Activated naive CD4-positive, alpha-beta T cell treated with anti-CD3 and anti-CD28 coated beads, Interleukin-2, amount 50 U/mL, for 24 hours (primary cell): ENCODE measurements at regions not wholly inside any gene's neighbourhood (a gene's known extent, or its start where the extent isn't known, plus 50 kb on each side); places are given as distances from the start of the nearest gene placed in this dataset.
"Not testable (repeated sequence)": the region's sequence is repeated elsewhere in the genome, so short reads cannot be mapped to it uniquely, and the experiment has no call there.

ENCODE experiments used
- H3K27ac Mint-ChIP-seq: one replicate; pipeline ENCODE4 v1.8.0; 2021; ENCODE audit warnings: mild to moderate bottlenecking, mixed read lengths
- H3K27me3 Mint-ChIP-seq: one replicate; pipeline ENCODE4 v1.8.0; 2021; ENCODE audit warnings: mixed read lengths
- H3K36me3 Mint-ChIP-seq: one replicate; pipeline ENCODE4 v1.8.0; 2021; ENCODE audit warnings: mixed read lengths
- H3K4me1 Mint-ChIP-seq: one replicate; pipeline ENCODE4 v1.8.0; 2021; ENCODE audit warnings: mixed read lengths
- H3K4me3 Mint-ChIP-seq: one replicate; pipeline ENCODE4 v1.8.0; 2021; ENCODE audit warnings: mild to moderate bottlenecking, mixed read lengths
- H3K9me3 Mint-ChIP-seq: one replicate; pipeline ENCODE4 v1.8.0; 2021; ENCODE audit warnings: mixed read lengths

DNA sequence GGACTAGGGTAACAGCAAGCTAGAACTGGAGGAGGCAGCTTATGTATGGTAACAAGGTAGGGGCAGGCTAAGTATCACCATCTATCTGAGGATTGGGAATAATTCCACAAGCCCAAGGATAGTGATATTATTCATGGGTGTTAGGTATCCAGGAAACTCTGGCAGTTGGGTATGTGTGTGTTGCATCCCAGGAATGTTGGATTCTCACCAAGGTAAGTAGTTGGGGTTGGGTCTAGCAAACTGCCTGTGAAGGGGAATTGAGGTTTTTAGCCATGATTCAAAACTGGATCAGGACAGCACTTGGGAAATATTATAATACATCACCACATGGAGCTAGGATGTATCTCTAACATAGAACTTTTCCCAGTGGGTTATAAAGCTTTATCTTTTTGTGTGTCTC, 626.4 kb upstream of the GOLIM4 start:
- no peak overlapping the region for H3K27ac Mint-ChIP-seq
- H3K4me1 Mint-ChIP-seq: no peaks in the 10 kb centered on the region
- H3K27me3 Mint-ChIP-seq: no peaks in the 10 kb centered on the region
- H3K36me3 Mint-ChIP-seq: no peaks in the 10 kb centered on the region
- H3K9me3 Mint-ChIP-seq: no peaks in the 10 kb centered on the region
- no peak overlapping the region for H3K4me3 Mint-ChIP-seq

- no peaks in the 10 kb centered on the region for H3K4me1 Mint-ChIP-seq
- no peaks in the 10 kb centered on the region for H3K27me3 Mint-ChIP-seq
- no peak overlapping the region for H3K4me3 Mint-ChIP-seq
- H3K9me3 Mint-ChIP-seq: no peaks in the 10 kb centered on the region
- no peaks in the 10 kb centered on the region for H3K36me3 Mint-ChIP-seq
- no peak overlapping the region for H3K27ac Mint-ChIP-seq
These were observed 619.0 kb upstream of the GOLIM4 start for GRCh38 chr3:168714609-168715240.

GRCh38 chr3:168709073-168709472, 613.3 kb upstream of the GOLIM4 start:
- no peaks in the 10 kb centered on the region for H3K9me3 Mint-ChIP-seq
- H3K4me3 Mint-ChIP-seq: no peak overlapping the region
- H3K27me3 Mint-ChIP-seq: no peaks in the 10 kb centered on the region
- H3K27ac Mint-ChIP-seq: no peak overlapping the region
- H3K4me1 Mint-ChIP-seq: no peaks in the 10 kb centered on the region
- no peaks in the 10 kb centered on the region for H3K36me3 Mint-ChIP-seq

GRCh38 chr3:168707900-168708299, 612.2 kb upstream of the GOLIM4 start:
- Mint-ChIP-seq H3K9me3 (no peaks in the 10 kb centered on the region), H3K27ac (no peak overlapping the region), H3K36me3 (no peaks in the 10 kb centered on the region), H3K4me1 (no peaks in the 10 kb centered on the region), H3K4me3 (no peak overlapping the region), H3K27me3 (no peaks in the 10 kb centered on the region)

DNA sequence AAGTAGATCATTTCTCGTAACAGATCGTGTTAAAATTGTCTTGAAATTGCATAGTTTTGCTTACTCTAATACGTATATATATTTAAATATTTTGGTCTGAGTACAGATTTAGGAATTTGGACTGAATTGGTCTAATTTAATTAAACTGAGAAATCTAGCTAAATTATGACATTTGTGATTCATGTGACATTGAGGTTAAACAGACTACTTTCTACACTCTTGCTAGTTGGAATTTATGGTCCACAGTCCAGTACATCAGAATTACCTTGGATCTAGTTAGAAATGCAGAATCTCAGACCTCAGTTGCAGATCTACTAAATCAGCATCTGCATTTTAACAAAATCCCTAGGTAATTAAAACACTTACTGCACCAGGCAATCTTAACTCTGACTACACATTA, 609.7 kb upstream of the GOLIM4 start:
- Mint-ChIP-seq H3K9me3 (no peaks in the 10 kb centered on the region), H3K4me3 (no peak overlapping the region), H3K4me1 (no peaks in the 10 kb centered on the region), H3K27ac (no peak overlapping the region), H3K27me3 (no peaks in the 10 kb centered on the region), H3K36me3 (no peaks in the 10 kb centered on the region)

- H3K4me3 Mint-ChIP-seq: no peak overlapping the region
- H3K27me3 Mint-ChIP-seq: no peaks in the 10 kb centered on the region
- no peaks in the 10 kb centered on the region for H3K4me1 Mint-ChIP-seq
- H3K36me3 Mint-ChIP-seq: no peaks in the 10 kb centered on the region
- H3K27ac Mint-ChIP-seq: no peak overlapping the region
- no peaks in the 10 kb centered on the region for H3K9me3 Mint-ChIP-seq
These were observed 600.3 kb upstream of the GOLIM4 start for GRCh38 chr3:168696051-168696450.

- H3K4me3 Mint-ChIP-seq: no peak overlapping the region
- H3K9me3 Mint-ChIP-seq: no peaks in the 10 kb centered on the region
- H3K27ac Mint-ChIP-seq: no peak overlapping the region
- no peaks in the 10 kb centered on the region for H3K4me1 Mint-ChIP-seq
- no peaks in the 10 kb centered on the region for H3K27me3 Mint-ChIP-seq
- H3K36me3 Mint-ChIP-seq: no peaks in the 10 kb centered on the region
These were observed 598.1 kb upstream of the GOLIM4 start for GRCh38 chr3:168693870-168694269.

- no peaks in the 10 kb centered on the region for H3K27me3 Mint-ChIP-seq
- H3K4me1 Mint-ChIP-seq: no peaks in the 10 kb centered on the region
- H3K9me3 Mint-ChIP-seq: no peaks in the 10 kb centered on the region
- H3K4me3 Mint-ChIP-seq: no peak overlapping the region
- H3K36me3 Mint-ChIP-seq: no peaks in the 10 kb centered on the region
- H3K27ac Mint-ChIP-seq: no peak overlapping the region
These were observed 592.5 kb upstream of the GOLIM4 start for GRCh38 chr3:168688267-168688666.

DNA sequence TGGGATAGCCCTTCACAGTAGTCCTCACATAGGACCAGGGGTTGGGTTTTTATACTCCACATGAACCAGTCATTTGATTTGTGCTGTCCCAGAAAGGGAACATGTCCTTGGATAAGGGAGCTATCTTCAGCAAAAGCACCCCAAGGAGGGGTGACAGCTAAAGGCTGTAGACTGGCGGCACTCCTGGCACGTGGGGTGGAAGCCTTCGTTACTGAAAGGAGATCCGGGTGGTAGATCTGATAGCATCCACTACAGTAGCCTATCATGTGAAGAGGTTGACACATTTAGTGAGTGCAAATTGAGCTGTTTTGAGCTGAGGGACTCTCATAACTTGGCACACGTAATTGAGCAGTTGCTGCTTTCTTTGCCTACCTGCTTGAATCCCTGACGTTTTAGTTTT, 588.8 kb upstream of the GOLIM4 start:
- no peaks in the 10 kb centered on the region for H3K27me3 Mint-ChIP-seq
- no peaks in the 10 kb centered on the region for H3K4me1 Mint-ChIP-seq
- H3K9me3 Mint-ChIP-seq: no peaks in the 10 kb centered on the region
- H3K27ac Mint-ChIP-seq: no peak overlapping the region
- no peaks in the 10 kb centered on the region for H3K36me3 Mint-ChIP-seq
- H3K4me3 Mint-ChIP-seq: no peak overlapping the region

GRCh38 chr3:168678730-168679129, 583.0 kb upstream of the GOLIM4 start:
- no peaks in the 10 kb centered on the region for H3K27me3 Mint-ChIP-seq
- H3K4me3 Mint-ChIP-seq: no peak overlapping the region
- no peaks in the 10 kb centered on the region for H3K9me3 Mint-ChIP-seq
- no peaks in the 10 kb centered on the region for H3K36me3 Mint-ChIP-seq
- no peak overlapping the region for H3K27ac Mint-ChIP-seq
- no peaks in the 10 kb centered on the region for H3K4me1 Mint-ChIP-seq

DNA sequence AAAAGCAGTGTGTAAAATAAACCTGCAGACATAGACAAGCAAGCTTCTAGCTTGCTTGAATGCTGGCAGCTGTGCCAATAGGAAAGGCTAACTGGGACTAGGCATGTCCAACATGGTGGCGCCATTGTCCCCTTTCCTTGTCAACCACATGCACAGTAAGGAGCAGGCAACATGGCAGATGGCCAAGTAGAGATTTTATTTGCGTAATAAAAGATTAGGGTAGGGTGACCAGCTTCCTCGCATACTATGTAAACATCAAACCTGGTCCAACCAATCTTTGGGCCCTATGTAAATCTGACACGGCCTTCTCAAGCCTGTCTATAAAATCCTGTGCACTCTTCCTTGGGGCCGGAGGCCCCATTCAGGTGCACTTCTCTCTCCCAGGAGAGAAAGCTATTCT, 575.4 kb upstream of the GOLIM4 start:
- H3K4me3 Mint-ChIP-seq: no peak overlapping the region
- no peaks in the 10 kb centered on the region for H3K4me1 Mint-ChIP-seq
- H3K27me3 Mint-ChIP-seq: no peaks in the 10 kb centered on the region
- H3K27ac Mint-ChIP-seq: no peak overlapping the region
- no peaks in the 10 kb centered on the region for H3K9me3 Mint-ChIP-seq
- H3K36me3 Mint-ChIP-seq: no peaks in the 10 kb centered on the region

DNA sequence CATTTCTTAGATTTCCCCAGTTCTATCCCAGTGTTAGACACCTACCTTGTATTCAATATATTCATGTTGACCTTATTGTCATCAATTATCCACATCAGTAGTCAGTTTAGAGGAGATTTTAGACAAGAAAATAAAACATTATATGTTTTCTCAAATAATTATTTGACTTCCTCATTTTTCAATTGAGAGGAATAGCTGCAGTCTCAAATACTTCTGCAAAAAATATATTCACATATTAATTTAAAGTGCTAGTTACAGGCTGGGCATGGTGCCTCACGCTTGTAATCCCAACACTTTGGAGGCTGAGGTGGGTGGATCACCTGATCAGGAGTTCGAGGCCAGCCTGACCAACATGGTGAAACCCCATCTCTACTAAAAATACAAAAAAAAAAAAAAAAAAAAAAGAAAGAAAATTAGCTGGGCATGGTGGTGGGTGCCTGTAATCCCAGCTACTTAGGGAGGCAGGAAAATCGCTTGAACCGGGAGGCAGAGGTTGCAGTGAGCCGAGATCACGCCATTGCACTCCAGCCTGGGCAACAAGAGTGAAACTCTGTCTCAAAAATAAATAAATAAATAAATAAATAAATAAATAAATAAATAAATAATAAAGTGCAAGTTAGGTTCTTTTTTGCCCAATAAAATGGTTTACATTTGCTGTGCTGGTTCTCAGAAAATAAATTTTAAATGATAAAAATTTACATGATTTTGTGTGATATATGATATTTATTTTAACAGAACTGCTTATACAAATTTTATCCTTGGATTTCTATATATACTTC, 565.3 kb upstream of the GOLIM4 start:
- not testable (repeated sequence) for H3K4me3 Mint-ChIP-seq, H3K4me1 Mint-ChIP-seq, H3K27me3 Mint-ChIP-seq, H3K36me3 Mint-ChIP-seq, H3K27ac Mint-ChIP-seq
- peaks cover 13% of the 10 kb centered on the region for H3K9me3 Mint-ChIP-seq

DNA sequence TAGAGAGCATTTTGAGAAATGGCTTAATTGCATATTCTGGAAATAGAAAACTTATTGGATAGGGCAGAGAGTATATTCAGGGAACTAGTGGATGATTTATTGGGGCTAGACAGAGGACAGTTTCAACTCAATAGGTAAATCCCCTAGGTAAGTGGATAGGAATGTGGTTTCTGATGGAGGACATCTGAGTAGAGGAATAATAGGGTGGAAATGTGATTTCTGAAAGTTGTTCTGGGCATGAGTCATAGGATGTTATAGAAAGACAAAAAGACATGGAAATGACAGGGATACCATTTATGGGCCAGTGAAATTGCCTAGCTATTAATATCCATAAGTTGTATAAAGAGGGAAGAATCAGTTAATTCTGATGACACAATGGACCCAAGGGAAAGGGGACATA, 563.3 kb upstream of the GOLIM4 start:
- Mint-ChIP-seq H3K27ac (no peak overlapping the region), H3K9me3 (peaks cover 16% of the 10 kb centered on the region), H3K36me3 (no peaks in the 10 kb centered on the region), H3K4me1 (no peaks in the 10 kb centered on the region), H3K27me3 (no peaks in the 10 kb centered on the region), H3K4me3 (no peak overlapping the region)

GRCh38 chr3:168655611-168656010, 559.9 kb upstream of the GOLIM4 start:
- no peak overlapping the region for H3K27ac Mint-ChIP-seq
- H3K9me3 Mint-ChIP-seq: peaks cover 6% of the 10 kb centered on the region
- H3K4me3 Mint-ChIP-seq: no peak overlapping the region
- no peaks in the 10 kb centered on the region for H3K36me3 Mint-ChIP-seq
- no peaks in the 10 kb centered on the region for H3K27me3 Mint-ChIP-seq
- H3K4me1 Mint-ChIP-seq: no peaks in the 10 kb centered on the region

DNA sequence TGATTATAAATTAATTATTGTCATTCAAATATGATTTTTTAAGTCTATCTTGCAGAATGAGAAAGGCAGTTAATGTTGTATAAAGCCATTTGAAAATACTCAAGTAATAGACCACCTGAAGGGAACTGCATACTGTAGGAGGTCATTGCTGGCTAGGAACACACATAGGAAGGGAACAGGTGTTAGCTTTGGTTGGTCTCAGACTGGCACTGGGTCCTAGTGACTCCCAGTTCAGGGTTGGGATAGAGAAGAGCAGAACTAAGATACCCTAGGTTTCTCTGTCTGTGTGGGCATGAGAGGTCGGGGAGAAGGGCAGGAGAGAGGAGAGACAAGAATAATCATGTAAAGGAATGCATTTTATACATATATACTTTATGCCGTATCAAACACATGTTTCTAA, 559.0 kb upstream of the GOLIM4 start:
- Mint-ChIP-seq H3K4me1 (no peaks in the 10 kb centered on the region), H3K9me3 (peaks cover 3% of the 10 kb centered on the region), H3K36me3 (no peaks in the 10 kb centered on the region), H3K27ac (no peak overlapping the region), H3K27me3 (no peaks in the 10 kb centered on the region), H3K4me3 (no peak overlapping the region)

- H3K27ac Mint-ChIP-seq: no peak overlapping the region
- H3K27me3 Mint-ChIP-seq: no peaks in the 10 kb centered on the region
- H3K4me3 Mint-ChIP-seq: no peak overlapping the region
- no peaks in the 10 kb centered on the region for H3K36me3 Mint-ChIP-seq
- H3K4me1 Mint-ChIP-seq: no peaks in the 10 kb centered on the region
- peaks cover 3% of the 10 kb centered on the region for H3K9me3 Mint-ChIP-seq
These were observed 557.5 kb upstream of the GOLIM4 start for GRCh38 chr3:168653255-168653654.

GRCh38 chr3:168648321-168648720, 552.6 kb upstream of the GOLIM4 start:
- no peaks in the 10 kb centered on the region for H3K9me3 Mint-ChIP-seq
- no peak overlapping the region for H3K4me3 Mint-ChIP-seq
- no peaks in the 10 kb centered on the region for H3K4me1 Mint-ChIP-seq
- H3K36me3 Mint-ChIP-seq: no peaks in the 10 kb centered on the region
- no peaks in the 10 kb centered on the region for H3K27me3 Mint-ChIP-seq
- no peak overlapping the region for H3K27ac Mint-ChIP-seq
